Panc1 (cell line): ENCODE measurements at regions not wholly inside any gene's neighbourhood (a gene's known extent, or its start where the extent isn't known, plus 50 kb on each side); places are given as distances from the start of the nearest gene placed in this dataset.

Experiments used
- ATAC-seq: fragments of 200-7000 bp; cut with Tn5 transposase; 2 replicates; pipeline ENCODE4 v1.9.1; 2020; ENCODE audit warnings: mild to moderate bottlenecking, moderate library complexity
- BruUV-seq: library from RNA; stranded (reverse); fragments of 400-500 nt; replicated peaks from 2 replicates; lab custom pipeline; 2021; lab: Mats Ljungman, UMichigan
- CTCF ChIA-PET: fragments of 300-600 bp; sonication (Branson Sonifier 250); formaldehyde crosslinking; loops from one replicate; lab custom pipeline; 2022; ENCODE audit warnings: antibody characterized with exemption; lab: Charles Lee
- POLR2A ChIA-PET: fragments of 300-600 bp; sonication (Branson Sonifier 250); formaldehyde crosslinking; loops from one replicate; lab custom pipeline; 2022; ENCODE audit warnings: antibody characterized with exemption; lab: Charles Lee
- DNase-seq: peaks from one replicate; pipeline ENCODE4 v3.0.0-alpha.2; 2010; ENCODE audit warnings: low read depth, low spot score
- H3K27ac ChIP-seq: 2 replicates; pipeline ENCODE4 v1.5.1; 2011; ENCODE audit warnings: mild to moderate bottlenecking, low read length, inconsistent platforms
- H3K27me3 ChIP-seq: fragments of 200-500 bp; sonication (Bioruptor generic); 2 replicates; pipeline ENCODE4 v1.6.0; 2014; ENCODE audit warnings: low read length, inconsistent platforms; ENCODE audit not compliant: control insufficient read depth, insufficient read depth
- H3K36me3 ChIP-seq: fragments of 200-500 bp; sonication (Bioruptor generic); 2 replicates; pipeline ENCODE4 v1.5.1; 2014; ENCODE audit warnings: inconsistent platforms, mild to moderate bottlenecking, low read length, moderate library complexity; ENCODE audit not compliant: control insufficient read depth, insufficient read depth
- H3K4me1 ChIP-seq: 2 replicates; pipeline ENCODE4 v1.5.1; 2011; ENCODE audit warnings: inconsistent platforms, mild to moderate bottlenecking, low read length, moderate library complexity; ENCODE audit not compliant: control insufficient read depth, insufficient read depth
- H3K4me3 ChIP-seq, 2 experiments: 2 replicates each; pipeline ENCODE4 v1.5.1; 2011 to 2012; ENCODE audit warnings: low read depth in 2 of 2, low read length in 2 of 2, mild to moderate bottlenecking in 2 of 2, inconsistent platforms in 1 of 2, moderate library complexity in 1 of 2
- H3K9me3 ChIP-seq: fragments of 200-500 bp; sonication (Bioruptor generic); 2 replicates; pipeline ENCODE4 v1.5.1; 2014; ENCODE audit warnings: low read depth, mild to moderate bottlenecking, inconsistent platforms, low read length, moderate library complexity; ENCODE audit not compliant: control insufficient read depth, insufficient read depth
- CTCF ChIP-seq: fragments of 450-650 bp; IDR thresholded peaks from 2 replicates; pipeline ENCODE4 v1.5.1; 2017; ENCODE audit warnings: mild to moderate bottlenecking
- POLR2AphosphoS5 ChIP-seq: IDR thresholded peaks from 2 replicates; pipeline ENCODE4 v1.6.1; 2012; ENCODE audit warnings: mild to moderate bottlenecking, low read depth, low read length, moderate library complexity
- SIN3A ChIP-seq: IDR thresholded peaks from 2 replicates; pipeline ENCODE4 v1.6.1; 2012; ENCODE audit warnings: low read depth, mild to moderate bottlenecking, low read length, moderate library complexity, borderline replicate concordance; ENCODE audit not compliant: insufficient read depth
- TCF7L2 ChIP-seq: IDR thresholded peaks from 2 replicates; pipeline ENCODE4 v1.6.1; 2011; ENCODE audit warnings: mild to moderate bottlenecking, low read depth, low read length, inconsistent platforms
- in situ Hi-C: cut with HindIII; loops from 2 replicates; pipeline ENCODE4 v1.10.0; 2016; ENCODE audit warnings: low sequenced_read_pairs, low pct_unique_long_range_greater_than_20kb
- intact Hi-C: fragments of 100-400 bp; cut with micrococcal nuclease; formaldehyde crosslinking; loops from one replicate; pipeline ENCODE4 v1.10.0; 2022; ENCODE audit not compliant: unreplicated experiment
- TF ChIP-seq, protein P1 (sequence below), 2 experiments: IDR thresholded peaks; 2 replicates each; pipeline ENCODE4 v1.6.1; 2011 to 2012; ENCODE audit warnings: low read depth in 2 of 2, control low read depth in 1 of 2, low read length in 1 of 2, mild to moderate bottlenecking in 1 of 2, moderate library complexity in 1 of 2; ENCODE audit not compliant: insufficient read depth in 1 of 2

DNA sequence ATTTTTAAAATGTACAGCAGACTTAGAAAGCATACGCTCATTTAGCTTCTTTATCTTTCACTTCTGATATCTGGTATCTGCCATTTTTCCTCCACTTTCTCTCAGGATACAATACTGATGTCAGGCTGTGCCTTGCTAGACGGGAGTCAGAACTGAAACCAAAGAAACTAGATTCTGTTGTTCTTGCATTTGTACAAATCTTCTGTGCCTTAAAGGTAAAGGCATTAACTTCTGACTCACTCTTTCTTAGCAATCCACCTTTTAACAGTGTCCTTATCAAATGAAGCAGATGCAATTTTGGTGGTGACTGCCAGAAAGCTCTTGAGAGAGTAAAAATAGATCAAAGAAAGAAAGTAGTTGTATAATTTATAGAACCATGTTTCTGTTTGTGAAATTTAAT lies 370.4 kb downstream of the PCDH20 start:
- Histone ChIP-seq H3K9me3 (no peaks in the 10 kb centered on the region), H3K36me3 (no peaks in the 10 kb centered on the region), H3K27ac (no peak overlapping the region), H3K27me3 (no peaks in the 10 kb centered on the region), H3K4me1 (no peaks in the 10 kb centered on the region), H3K4me3 (no peak overlapping the region)
- in situ Hi-C loops, result no loop called here
- ATAC-seq, result no peak
- intact Hi-C loops, result no loop called here
- no TSS peak for BruUV-seq
- CTCF ChIA-PET, result no interaction called here
- DNase-seq, result no peak
- POLR2A ChIA-PET, result no interaction called here
- TF ChIP-seq TCF7L2 (no peak), POLR2AphosphoS5 (no peak), SIN3A (no peak), CTCF (no peak)
- TF ChIP-seq, protein P1, sequence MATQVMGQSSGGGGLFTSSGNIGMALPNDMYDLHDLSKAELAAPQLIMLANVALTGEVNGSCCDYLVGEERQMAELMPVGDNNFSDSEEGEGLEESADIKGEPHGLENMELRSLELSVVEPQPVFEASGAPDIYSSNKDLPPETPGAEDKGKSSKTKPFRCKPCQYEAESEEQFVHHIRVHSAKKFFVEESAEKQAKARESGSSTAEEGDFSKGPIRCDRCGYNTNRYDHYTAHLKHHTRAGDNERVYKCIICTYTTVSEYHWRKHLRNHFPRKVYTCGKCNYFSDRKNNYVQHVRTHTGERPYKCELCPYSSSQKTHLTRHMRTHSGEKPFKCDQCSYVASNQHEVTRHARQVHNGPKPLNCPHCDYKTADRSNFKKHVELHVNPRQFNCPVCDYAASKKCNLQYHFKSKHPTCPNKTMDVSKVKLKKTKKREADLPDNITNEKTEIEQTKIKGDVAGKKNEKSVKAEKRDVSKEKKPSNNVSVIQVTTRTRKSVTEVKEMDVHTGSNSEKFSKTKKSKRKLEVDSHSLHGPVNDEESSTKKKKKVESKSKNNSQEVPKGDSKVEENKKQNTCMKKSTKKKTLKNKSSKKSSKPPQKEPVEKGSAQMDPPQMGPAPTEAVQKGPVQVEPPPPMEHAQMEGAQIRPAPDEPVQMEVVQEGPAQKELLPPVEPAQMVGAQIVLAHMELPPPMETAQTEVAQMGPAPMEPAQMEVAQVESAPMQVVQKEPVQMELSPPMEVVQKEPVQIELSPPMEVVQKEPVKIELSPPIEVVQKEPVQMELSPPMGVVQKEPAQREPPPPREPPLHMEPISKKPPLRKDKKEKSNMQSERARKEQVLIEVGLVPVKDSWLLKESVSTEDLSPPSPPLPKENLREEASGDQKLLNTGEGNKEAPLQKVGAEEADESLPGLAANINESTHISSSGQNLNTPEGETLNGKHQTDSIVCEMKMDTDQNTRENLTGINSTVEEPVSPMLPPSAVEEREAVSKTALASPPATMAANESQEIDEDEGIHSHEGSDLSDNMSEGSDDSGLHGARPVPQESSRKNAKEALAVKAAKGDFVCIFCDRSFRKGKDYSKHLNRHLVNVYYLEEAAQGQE (IDR thresholded peaks at IDR 0.05; ENCODE audit: insufficient read depth in 1 of 2, low read depth in 2 of 2, low read length in 1 of 2), result no peak

DNA sequence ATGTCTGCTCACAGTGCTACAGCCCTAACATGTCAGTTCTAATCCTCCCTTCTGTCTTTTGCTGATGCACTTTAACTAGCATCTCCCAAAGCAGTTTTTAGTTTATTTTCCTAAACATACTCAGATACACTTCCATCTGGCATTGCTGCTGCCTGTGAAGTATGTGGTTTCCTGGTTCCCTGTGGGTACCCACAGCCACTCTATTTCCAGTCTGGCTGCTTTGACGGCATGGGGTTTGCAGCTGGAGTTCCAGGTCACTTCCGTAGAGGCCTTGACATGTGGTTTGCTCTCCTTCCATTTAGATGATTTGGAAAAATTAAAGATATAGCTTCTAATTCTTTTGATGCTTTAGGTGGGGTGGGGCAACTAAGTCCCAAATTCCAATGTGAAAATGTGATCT lies 375.5 kb downstream of the PCDH20 start:
- Histone ChIP-seq H3K4me3 (no peak overlapping the region), H3K4me1 (no peaks in the 10 kb centered on the region), H3K27me3 (no peaks in the 10 kb centered on the region), H3K9me3 (no peaks in the 10 kb centered on the region), H3K36me3 (no peaks in the 10 kb centered on the region), H3K27ac (no peak overlapping the region)
- CTCF ChIA-PET, result no interaction called here
- ATAC-seq (no peak), DNase-seq (no peak)
- in situ Hi-C loops (no loop called here), intact Hi-C loops (no loop called here)
- TF ChIP-seq SIN3A, result no peak
- POLR2A ChIA-PET, result no interaction called here
- no TSS peak for BruUV-seq

GRCh38 chr13:61039302-61039701 lies 376.3 kb downstream of the PCDH20 start:
- DNase-seq (no peak), ATAC-seq (no peak)
- TF ChIP-seq TCF7L2, result no peak
- no peak for TF ChIP-seq CTCF
- TF ChIP-seq, protein P1 (IDR thresholded peaks at IDR 0.05; ENCODE audit: insufficient read depth in 1 of 2, low read depth in 2 of 2, low read length in 1 of 2), result no peak
- Histone ChIP-seq H3K27me3 (no peaks in the 10 kb centered on the region), H3K4me1 (no peaks in the 10 kb centered on the region), H3K36me3 (no peaks in the 10 kb centered on the region), H3K27ac (no peak overlapping the region), H3K4me3 (no peak overlapping the region), H3K9me3 (no peaks in the 10 kb centered on the region)
- intact Hi-C loops (no loop called here), in situ Hi-C loops (no loop called here)
- BruUV-seq, result no TSS peak
- POLR2A ChIA-PET, result no interaction called here
- CTCF ChIA-PET, result no interaction called here
